ENCODE measurements at regions not wholly inside any gene's neighbourhood (a gene's known extent, or its start where the extent isn't known, plus 50 kb on each side); places are given as distances from the start of the nearest gene placed in this dataset.

- H3K4me1 Mint-ChIP-seq (ENCODE audit: low read depth): no peaks in the 10 kb centered on the region
- H3K36me3 Mint-ChIP-seq (ENCODE audit: low read depth): no peaks in the 10 kb centered on the region
- H3K9me3 Mint-ChIP-seq: no peaks in the 10 kb centered on the region
- ChIA-PET POLR2A (no interaction called here), CTCF (no interaction called here)
- DNase-seq: no peak
- no peaks in the 10 kb centered on the region for H3K36me3 ChIP-seq (ENCODE audit: insufficient read depth, low read length)
- H3K4me3 ChIP-seq (ENCODE audit: low read length): no peak overlapping the region
- peaks cover 0 to 2% of the 10 kb centered on the region in 2 experiments for H3K27me3 ChIP-seq (ENCODE audit: control insufficient read depth in 1 of 2, insufficient read depth in 2 of 2, low read length in 2 of 2)
- intact Hi-C loops (cut with DNase I, micrococcal nuclease): no loop called here
- no peaks in the 10 kb centered on the region for H3K27me3 Mint-ChIP-seq
- no peaks in the 10 kb centered on the region for H3K4me1 ChIP-seq (ENCODE audit: insufficient read depth, low read length)
- no peak overlapping the region for H3K27ac ChIP-seq (ENCODE audit: low read depth in 1 of 2, low read length in 2 of 2)
- no peak for TF ChIP-seq CTCF (IDR thresholded peaks at IDR 0.05)
- no peak overlapping the region for H3K27ac Mint-ChIP-seq
- peaks cover 0 to 7% of the 10 kb centered on the region in 2 experiments for H3K9me3 ChIP-seq (ENCODE audit: control insufficient read depth in 1 of 2, insufficient read depth in 1 of 2, low read length in 2 of 2)
- no peak for ATAC-seq (ENCODE audit: poor library complexity)
- no peak overlapping the region for H3K4me3 Mint-ChIP-seq
Measured at GRCh38 chr4:100268789-100269188, 78.5 kb upstream of the DDIT4L start.

- peaks cover 4% of the 10 kb centered on the region for H3K27me3 Mint-ChIP-seq
Measured at GRCh38 chr4:100261346-100261745, 71.1 kb upstream of the DDIT4L start.

GRCh38 chr4:100258675-100259074 lies 68.4 kb upstream of the DDIT4L start:
- Histone ChIP-seq H3K27ac (ENCODE audit: low read depth in 1 of 2, low read length in 2 of 2) (no peak overlapping the region), H3K4me3 (ENCODE audit: low read length) (no peak overlapping the region), H3K9me3 (ENCODE audit: control insufficient read depth in 1 of 2, insufficient read depth in 1 of 2, low read length in 2 of 2) (no peaks in the 10 kb centered on the region), H3K27me3 (ENCODE audit: control insufficient read depth in 1 of 2, insufficient read depth in 2 of 2, low read length in 2 of 2) (no peaks in the 10 kb centered on the region), H3K4me1 (ENCODE audit: insufficient read depth, low read length) (no peaks in the 10 kb centered on the region), H3K36me3 (ENCODE audit: insufficient read depth, low read length) (no peaks in the 10 kb centered on the region)
- ChIA-PET CTCF (no interaction called here), POLR2A (no interaction called here)
- intact Hi-C loops (cut with DNase I, micrococcal nuclease): no loop called here
- no peak for TF ChIP-seq CTCF (IDR thresholded peaks at IDR 0.05)
- peaks cover 8% of the 10 kb centered on the region for H3K27me3 Mint-ChIP-seq
- no peak for ATAC-seq (ENCODE audit: poor library complexity)
- no peak overlapping the region for H3K27ac Mint-ChIP-seq
- no peaks in the 10 kb centered on the region for H3K9me3 Mint-ChIP-seq
- no peak overlapping the region for H3K4me3 Mint-ChIP-seq
- DNase-seq: no peak
- no peaks in the 10 kb centered on the region for H3K36me3 Mint-ChIP-seq (ENCODE audit: low read depth)
- H3K4me1 Mint-ChIP-seq (ENCODE audit: low read depth): no peaks in the 10 kb centered on the region

More at GRCh38 chr4:100261346-100261745, 71.1 kb upstream of the DDIT4L start:
- Histone ChIP-seq H3K9me3 (ENCODE audit: control insufficient read depth in 1 of 2, insufficient read depth in 1 of 2, low read length in 2 of 2) (no peaks in the 10 kb centered on the region), H3K36me3 (ENCODE audit: insufficient read depth, low read length) (no peaks in the 10 kb centered on the region), H3K4me3 (ENCODE audit: low read length) (no peak overlapping the region), H3K4me1 (ENCODE audit: insufficient read depth, low read length) (no peaks in the 10 kb centered on the region), H3K27me3 (ENCODE audit: control insufficient read depth in 1 of 2, insufficient read depth in 2 of 2, low read length in 2 of 2) (no peaks in the 10 kb centered on the region), H3K27ac (ENCODE audit: low read depth in 1 of 2, low read length in 2 of 2) (no peak overlapping the region)
- Mint-ChIP-seq H3K9me3 (no peaks in the 10 kb centered on the region), H3K36me3 (ENCODE audit: low read depth) (no peaks in the 10 kb centered on the region), H3K4me1 (ENCODE audit: low read depth) (no peaks in the 10 kb centered on the region), H3K4me3 (no peak overlapping the region), H3K27ac (no peak overlapping the region)
- no peak for TF ChIP-seq CTCF (IDR thresholded peaks at IDR 0.05)
- no peak for ATAC-seq (ENCODE audit: poor library complexity)
- ChIA-PET POLR2A (no interaction called here), CTCF (no interaction called here)
- DNase-seq: no peak
- intact Hi-C loops (cut with DNase I, micrococcal nuclease): no loop called here

All from CD4-positive, alpha-beta T cell (primary cell).